ENCODE measurements at regions not wholly inside any gene's neighbourhood (a gene's known extent, or its start where the extent isn't known, plus 50 kb on each side); places are given as distances from the start of the nearest gene placed in this dataset.

DNA sequence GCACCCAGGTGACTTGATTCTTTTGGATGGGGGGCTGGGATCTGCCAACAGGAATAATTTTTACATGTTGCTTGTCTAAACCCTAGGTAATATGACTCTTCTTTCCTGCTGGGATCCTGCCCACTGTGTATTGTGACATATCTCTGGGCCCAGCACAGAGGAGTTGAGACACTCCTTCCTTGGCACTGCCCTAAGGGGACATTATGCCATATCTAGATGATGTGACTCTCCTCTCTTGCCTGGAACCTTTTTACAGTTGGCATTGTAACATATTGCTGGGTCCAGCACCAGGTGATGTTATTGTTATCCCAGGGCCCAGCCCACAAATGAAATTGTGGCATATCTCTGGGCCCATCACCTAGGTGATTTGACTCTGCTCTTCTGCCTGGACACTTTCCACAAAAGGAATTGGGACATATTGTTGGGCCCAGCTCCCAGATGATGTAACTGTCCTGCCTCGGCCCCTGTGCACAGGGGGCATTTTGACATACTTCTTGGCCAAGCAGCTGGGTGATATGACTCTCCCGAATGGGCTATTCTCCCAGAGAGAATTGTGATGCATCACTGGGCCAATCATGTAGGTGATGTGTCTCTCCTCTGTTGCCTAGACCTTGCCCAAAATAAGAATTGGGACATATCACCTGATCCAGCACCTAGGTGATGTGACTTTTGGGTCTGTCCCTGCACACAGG, 1837.7 kb downstream of the TP53TG3F start:
- DNase-seq (ENCODE audit: low spot score), result no peak

DNA sequence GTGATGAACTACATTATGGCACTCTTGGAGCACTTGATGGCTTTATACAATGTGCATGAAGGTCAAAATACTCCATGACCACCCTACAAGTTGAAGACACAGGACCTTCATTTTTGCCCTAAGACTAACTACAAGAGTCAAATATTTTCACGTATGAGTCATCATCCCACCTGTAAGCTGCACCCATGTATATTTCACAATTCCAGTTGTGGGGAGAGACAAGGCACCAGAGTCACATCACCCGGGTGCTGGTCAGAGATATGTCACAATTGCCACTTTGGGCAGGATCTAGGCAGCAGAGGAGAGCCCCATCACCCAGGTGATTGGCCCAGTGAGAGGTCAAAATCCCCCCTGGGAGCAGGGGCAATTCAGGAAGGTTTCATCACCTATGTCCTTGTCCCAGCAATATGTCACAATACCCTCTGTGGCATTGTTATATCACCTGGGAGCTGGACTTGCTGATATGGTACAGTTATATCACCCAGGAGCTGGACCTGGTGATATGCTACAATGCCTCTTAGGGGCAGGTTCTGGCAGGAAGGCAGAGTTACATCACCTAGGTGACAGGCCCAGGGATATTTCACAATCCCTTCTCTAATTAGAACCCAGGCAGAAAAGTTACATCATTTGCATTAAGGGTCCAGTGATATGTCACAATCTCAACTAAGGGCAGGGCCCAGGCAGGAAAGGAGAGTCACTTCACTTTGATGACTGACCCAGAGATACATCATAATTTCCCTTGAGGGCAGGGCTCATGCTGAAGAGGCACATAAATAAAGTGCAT, 1839.2 kb downstream of the TP53TG3F start:
- no peak for DNase-seq (ENCODE audit: low spot score)

DNA sequence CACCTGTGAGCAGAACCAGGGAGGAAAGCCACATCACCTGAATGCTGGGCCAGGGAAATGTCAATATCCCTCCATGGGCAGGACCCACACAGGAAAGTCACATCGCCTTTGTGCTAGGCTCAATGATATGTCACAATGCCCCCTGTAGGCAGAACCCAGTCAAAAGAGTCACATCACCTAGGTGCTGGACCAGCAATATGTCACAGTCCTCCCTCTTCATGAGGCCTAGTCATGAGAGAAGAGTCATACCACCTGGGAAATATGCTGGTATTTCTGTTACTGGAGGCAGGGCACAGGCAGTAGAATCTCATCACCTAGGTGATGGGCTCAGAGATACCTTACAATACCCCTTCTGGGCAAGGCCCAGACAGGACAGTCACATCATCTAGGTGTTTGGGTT, 1843.4 kb downstream of the TP53TG3F start:
- DNase-seq (ENCODE audit: low spot score), result no peak

DNA sequence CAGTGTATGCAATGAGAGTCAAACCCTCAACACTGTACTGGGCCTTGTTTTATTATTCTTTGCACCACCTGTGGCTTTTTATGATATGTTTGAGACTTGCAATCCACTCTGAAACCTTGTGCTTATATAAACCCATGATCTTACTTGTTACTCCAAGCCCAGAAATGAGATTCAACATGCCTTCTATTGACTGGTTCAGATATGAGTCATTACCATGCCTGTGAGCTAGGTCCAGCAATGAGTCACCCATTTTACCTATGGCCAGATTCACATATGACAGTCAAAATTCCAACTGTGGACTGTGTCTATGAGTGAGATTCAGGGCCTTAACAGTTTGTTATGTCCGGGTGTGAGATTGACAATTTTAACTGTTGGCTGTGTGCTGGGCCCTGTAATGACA, 1846.1 kb downstream of the TP53TG3F start:
- DNase-seq (ENCODE audit: low spot score), result no peak

DNA sequence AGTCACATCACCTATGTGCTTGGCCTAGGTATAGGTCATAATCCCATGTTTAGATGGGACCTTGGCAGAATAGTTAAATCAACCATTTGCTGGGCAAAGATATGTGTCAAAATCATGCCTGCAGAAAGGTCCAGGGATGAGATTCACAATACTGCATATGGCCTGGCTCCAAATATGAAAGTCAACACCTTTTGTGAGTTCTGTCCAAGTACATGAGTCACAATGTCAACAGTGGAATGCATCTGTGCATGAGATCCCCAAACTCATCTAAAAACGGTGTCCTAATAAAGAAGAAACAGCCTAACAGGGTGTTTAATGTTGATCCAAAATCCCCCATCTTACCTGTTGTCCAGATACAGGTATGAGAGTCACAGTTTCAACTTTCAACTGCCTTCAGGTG, 1847.5 kb downstream of the TP53TG3F start:
- DNase-seq (ENCODE audit: low spot score), result no peak

DNA sequence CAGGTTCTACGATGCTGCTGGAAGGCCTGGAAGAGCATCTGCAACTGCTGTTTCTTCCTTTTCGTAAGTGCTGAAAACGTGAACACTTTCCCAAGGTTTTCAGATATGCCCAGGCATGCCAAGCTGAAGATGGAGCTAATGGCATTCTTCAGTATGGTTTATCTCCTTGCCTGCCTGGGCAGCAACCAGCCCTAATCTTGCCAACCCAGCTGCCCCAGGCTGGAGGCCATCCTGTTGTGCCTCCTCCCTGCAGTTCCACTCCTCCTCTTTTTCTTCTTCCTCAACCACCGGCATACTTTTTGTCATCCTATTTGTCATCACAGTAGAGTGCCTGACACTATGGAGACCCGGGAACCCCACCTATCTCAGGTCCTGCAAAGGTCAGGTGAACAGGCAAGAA, 1849.3 kb downstream of the TP53TG3F start:
- DNase-seq (ENCODE audit: low spot score), result no peak

DNA sequence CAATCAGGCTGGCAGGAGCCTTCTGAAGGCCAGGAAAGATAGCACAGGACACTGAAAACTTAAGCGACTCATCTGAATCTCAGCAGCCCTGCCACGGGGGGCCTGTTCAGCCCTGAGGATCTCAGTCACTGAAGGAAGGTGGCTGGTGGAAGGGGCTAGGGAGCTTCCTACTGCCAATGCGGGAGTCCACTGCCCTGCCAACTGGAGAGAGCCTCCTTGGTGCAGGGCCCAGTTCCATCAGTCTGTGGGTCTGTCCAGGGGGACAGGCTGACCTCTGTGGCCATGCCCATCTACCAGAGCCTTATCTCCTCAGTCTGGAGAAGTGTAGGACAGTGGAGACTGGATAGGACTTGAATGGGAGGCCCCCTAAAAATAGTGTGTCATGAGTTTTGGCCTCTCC, 1851.6 kb downstream of the TP53TG3F start:
- no peak for DNase-seq (ENCODE audit: low spot score)

DNA sequence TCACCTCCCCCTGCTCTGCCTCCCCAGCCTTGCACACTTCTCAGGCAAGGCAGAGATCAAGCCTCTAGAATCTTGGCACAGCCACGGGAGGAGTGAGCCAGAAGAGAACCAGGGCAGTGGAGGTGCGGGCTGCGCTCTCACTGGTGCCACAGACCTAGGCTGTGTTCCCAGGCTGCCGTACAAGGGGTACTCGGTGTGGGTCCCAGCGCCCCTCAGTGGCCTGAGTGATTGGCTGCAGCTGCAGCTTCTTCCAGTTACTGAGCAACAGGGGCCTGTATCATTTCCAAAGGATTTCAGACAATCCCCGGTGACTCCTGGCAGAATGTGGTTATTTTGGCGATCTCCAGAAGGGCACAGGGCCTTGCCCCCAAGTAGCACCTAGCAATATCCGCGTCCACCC, 1852.1 kb downstream of the TP53TG3F start:
- no peak for DNase-seq (ENCODE audit: low spot score)

DNA sequence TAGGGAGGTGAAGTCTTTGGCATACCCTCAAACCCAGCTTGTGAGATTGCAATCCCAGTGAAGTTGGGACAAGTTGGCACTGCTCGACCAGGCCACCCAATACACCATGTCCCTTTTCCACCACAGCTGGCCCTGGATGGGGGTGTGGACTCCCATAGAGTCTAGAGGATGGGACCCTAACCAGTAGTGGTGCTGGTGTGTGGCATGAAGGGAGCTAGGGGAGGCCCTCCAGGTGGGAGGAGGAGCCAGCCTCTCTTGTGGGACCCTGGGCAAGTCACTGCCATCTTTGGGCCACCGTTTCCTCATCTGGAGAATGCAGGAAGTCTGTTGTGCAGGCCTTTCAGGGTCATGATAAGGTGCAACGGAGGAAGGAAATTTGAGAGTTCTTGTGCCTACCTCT, 1854.9 kb downstream of the TP53TG3F start:
- no peak for DNase-seq (ENCODE audit: low spot score)

DNA sequence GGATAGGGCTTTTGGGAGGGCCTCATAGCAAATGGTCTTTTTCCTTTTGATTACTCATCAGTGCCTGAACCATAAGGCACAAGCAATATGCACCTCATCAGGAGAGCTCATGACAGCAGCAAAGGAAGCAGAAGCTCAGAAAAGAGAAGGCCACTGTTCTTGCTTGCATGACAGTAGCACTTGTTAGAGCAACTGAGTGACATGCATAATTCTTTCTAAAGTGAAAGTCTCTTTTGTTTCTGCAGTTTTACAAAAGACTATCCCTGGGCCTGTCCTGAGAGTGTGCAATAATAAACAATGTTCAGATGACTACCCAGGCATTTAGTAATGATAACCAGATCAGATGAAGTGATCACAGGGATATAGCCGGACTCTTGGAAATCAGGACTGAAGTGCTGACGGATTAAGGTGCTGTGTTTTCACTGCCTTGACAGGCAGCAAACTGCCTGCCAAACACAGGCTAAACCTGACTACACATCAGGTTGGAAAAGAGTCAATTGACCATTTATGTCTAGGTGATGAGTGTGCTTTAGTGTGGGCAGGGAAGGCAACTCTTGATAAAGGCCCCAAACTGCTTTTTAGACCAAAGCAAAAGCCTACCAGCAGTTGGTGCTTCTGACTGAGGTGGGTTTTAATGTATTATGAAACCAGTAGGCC, 1860.3 kb downstream of the TP53TG3F start:
- no peak for DNase-seq (ENCODE audit: low spot score)

DNA sequence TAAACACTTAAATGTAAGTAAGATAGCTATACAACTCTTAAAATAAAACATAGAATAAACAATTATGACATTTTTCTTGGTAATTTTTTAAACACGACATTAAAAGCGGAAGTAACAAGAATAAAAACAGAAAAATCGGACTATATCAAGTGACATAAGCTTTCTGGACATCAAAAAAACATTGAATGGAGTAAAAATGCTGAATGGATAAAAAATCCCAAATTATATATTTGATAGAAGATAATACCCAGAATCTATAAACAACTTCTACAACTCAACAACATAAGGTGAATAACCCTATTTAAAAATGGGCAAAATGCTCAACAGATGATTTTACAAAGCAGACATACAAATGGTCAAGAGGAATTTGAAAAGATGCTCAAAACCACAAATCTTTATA, 1866.5 kb downstream of the TP53TG3F start:
- no peak for DNase-seq (ENCODE audit: low spot score)

DNA sequence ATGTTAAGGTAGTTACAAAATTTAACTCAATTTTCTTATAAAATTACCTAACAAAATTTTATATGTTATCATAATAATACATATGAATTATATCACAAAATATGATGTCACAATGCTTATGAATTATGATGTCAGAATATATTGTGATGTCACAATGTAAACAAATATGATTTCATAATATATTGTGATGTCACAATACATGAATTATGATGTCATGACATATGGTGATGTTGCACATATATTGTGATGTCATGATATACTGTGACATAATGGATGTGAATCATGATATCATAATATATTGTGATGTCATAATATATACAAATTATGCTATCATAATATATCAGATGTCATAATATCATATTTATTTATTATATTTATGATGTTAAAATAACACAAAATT, 1879.9 kb downstream of the TP53TG3F start:
- no peak for DNase-seq (ENCODE audit: low spot score)

DNA sequence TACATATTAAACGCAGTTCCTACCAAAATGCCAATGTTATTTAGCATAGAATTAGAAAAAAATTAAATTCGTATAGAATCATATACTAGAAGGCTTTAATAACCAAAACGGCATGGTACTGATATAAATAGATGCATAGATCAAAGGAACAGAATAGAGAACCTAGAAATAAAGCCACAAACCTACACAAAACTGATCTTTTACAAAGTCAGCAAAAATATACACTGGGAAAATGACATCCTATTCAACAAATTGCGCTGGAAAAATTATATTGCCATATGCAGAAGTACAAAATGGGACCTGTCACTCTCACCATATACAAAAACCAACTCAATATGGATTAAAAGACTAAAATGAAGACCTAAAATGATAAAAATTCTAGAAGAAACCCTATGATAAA, 1882.6 kb downstream of the TP53TG3F start:
- no peak for DNase-seq (ENCODE audit: low spot score)

DNA sequence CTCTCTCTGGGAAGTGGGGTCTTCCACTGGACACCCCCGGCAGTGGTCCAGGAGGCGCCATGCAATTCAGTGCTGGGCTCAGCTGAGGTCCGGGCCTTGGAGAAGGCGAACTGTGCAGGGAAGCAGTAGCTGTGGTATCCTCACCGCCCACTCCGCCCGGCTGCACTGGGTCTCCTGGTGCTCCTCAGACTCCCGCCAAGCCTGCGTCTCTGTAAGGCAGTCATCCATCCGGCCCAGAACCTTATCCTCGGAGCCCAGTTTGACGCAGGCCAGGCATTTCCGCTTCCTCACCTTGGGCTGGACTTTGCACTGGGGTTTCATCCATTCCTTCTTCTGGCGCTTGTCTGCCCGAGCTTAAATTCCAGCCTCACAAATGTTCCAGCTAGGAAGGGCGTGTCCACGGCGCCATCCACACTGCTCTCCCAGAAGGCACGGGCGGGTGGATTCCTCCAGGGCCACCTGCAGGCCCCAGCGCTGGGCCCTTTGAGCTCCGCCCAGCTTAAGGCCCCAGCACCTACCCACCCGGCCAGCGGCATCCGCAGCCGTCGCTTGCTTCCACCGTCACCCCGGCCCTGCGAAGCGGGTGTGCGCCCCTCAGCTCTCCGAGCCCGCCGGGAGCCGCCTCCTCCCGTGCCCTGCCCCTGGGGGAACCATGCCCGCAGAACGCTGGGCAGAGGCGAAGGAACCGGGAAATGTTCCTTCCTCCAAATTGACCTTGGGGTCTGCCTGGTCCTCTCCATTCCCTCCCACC, 1884.8 kb downstream of the TP53TG3F start:
- DNase-seq (ENCODE audit: low spot score), result no peak

DNA sequence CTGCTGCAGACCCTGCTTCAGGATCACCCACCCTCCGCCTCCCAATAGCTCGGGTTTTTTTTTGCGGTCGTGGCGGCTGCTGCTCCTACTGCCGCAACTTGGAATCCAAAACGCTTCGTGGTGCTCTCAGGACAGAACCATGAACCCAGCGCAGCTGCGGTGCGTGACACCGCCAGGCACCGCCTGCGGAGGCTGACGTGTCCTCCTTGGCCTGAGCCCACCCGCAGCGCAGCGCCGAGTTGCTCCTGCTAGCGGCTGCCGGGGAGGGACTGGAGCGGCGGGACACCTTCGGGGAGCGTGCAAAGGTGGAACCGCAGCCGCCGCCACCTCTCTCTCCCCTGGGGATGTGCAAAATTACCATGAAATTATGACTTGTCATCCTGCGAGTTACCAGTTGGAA, 1893.0 kb downstream of the TP53TG3F start:
- no peak for DNase-seq (ENCODE audit: low spot score)

DNA sequence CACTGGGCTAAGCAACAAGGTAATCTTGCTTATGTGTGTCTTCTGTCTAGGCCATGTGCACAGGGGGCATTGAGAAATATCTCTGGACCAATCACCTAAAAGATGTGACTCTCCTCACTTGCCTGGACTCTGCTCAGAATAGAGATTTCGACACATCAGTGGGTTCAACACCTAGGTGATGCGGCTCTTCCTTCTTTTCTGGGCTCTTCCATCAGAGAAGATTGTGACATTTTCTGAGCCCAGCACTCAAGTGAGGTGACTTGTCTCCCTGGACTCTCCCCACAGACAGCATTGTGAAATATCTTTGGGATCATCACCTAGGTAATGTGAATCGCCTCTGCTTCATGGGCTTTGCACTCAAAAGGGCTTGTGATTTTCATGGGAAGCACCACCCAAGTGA, 1904.1 kb downstream of the TP53TG3F start:
- no peak for DNase-seq (ENCODE audit: low spot score)

DNA sequence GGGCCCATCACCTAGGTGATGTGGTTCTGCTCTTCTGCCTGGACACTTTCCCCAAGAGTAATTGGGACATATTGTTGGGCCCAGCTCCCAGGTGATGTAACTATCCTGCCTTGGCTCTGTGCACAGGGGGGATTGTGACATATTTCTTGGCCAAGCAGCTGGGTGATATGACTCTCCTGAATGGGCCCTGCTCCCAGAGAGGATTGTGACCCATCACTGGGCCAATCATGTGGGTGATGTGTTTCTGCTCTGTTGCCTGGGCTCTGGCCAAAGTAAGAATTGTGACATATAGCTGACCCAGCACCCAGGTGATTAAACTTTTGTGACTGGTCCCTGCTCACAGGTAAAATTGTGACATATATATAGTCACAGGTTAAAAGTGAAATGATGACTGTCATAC, 1904.9 kb downstream of the TP53TG3F start:
- DNase-seq (ENCODE audit: low spot score), result no peak

DNA sequence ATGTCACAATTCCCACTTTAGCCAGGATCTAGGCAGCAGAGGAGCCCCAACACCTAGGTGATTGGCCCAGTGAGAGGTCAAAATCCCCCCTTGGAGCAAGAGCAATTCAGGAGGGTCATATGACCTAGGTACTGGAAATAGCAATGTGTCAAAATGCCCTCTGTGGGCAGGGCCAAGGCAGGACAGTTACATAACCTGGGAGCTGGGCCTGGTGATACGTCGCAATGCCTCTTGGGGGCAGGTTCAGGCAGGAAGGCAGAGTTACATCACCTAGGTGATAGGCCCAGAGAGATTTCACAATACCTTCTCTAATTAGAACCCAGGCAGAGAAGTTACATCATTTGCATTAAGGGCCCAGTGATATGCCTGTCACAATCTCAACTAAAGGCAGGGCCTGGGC, 1906.3 kb downstream of the TP53TG3F start:
- DNase-seq (ENCODE audit: low spot score), result no peak

DNA sequence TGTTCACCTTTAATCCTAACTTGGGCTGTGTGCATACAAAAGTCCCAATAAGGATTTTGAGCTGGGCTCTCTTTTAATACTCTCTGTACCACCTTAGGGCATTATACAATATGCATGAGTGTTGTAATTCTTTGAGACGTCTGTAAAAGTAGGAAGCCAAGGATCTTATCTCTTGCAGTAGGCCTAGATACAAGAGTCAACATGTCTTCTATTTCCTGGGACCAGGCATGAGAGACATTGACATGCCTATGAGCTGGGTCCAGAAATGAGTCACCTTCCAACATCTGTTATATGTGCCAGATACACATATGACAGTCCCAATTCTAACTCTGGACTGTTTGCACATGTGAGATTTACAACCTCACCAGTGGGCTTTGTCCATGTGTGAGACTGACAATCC, 1911.2 kb downstream of the TP53TG3F start:
- DNase-seq (ENCODE audit: low spot score), result no peak

DNA sequence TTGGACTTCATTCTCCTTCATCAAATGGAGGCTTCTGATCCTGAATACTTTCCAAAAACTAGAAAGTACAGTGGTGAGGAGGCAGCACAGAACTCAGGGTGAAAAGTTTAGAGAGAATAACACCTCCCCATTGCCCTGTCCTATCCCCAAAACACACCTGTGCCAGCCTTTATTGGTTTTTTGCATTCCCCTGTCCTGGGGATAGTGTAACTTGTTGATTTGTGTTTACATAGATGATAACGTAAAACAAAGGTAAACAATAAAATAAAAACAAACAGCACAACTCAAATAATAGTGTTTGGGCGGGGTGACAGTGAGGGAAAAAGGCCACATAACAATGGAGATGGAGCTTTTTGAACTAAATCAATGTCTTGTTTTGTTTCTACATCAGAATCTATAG, 1917.7 kb downstream of the TP53TG3F start:
- DNase-seq (ENCODE audit: low spot score), result no peak

DNA sequence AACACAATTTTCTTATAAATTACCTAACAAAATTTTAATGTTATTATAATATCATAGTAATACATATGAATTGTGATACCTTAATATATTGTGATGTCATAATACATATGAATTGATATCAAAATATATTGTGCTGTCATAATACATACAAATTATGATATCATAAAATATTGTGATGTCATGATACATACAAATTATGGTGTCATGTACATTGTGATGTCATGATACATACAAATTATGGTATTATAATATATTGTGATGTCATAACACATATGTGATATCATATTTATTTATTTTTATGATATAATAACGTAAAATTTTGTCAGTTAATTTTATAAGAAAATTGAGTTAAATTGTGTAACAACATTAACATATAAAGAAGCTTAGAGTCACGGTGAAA, 1927.2 kb downstream of the TP53TG3F start:
- no peak for DNase-seq (ENCODE audit: low spot score)

DNA sequence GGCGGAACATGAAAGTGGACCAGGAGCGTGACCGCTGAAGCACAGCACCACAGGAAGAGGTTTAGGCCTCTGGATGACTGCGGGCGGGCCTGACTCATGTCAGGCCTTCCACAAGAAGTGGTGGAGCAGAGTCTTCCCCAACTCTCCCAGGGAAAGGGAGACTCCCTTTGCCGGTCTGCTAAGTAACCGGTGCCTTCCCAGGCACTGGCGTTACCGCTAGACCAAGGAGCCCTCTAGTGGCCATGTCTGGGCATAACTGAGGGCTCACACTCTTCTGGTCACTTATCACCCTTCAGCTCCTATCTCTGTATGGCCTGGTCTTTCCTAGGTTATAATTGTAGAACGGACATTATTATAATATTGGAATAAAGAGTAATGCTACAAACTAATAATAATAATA, 1931.9 kb downstream of the TP53TG3F start:
- no peak for DNase-seq (ENCODE audit: low spot score)

DNA sequence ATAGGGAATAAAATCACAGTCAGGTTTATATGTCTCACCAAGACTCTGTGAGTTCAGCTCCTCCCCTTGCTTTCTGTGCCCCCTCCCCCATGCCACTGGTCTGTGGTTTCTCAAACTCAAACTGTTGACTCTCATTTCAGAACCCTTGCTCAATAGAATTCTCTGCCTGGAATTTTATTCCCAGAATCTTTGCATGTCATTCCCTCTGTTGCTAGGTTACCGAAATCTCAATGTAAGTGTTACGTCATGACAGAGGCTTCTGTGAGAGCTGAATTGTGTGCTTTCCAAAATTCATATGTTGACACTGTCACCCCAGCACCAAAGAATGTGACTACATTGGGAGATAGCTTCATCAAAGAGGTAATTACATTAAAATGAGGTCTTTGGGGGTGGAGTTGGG, 1938.8 kb downstream of the TP53TG3F start:
- no peak for DNase-seq (ENCODE audit: low spot score)
